ENCODE measurements at regions not wholly inside any gene's neighbourhood (a gene's known extent, or its start where the extent isn't known, plus 50 kb on each side); places are given as distances from the start of the nearest gene placed in this dataset.

DNA sequence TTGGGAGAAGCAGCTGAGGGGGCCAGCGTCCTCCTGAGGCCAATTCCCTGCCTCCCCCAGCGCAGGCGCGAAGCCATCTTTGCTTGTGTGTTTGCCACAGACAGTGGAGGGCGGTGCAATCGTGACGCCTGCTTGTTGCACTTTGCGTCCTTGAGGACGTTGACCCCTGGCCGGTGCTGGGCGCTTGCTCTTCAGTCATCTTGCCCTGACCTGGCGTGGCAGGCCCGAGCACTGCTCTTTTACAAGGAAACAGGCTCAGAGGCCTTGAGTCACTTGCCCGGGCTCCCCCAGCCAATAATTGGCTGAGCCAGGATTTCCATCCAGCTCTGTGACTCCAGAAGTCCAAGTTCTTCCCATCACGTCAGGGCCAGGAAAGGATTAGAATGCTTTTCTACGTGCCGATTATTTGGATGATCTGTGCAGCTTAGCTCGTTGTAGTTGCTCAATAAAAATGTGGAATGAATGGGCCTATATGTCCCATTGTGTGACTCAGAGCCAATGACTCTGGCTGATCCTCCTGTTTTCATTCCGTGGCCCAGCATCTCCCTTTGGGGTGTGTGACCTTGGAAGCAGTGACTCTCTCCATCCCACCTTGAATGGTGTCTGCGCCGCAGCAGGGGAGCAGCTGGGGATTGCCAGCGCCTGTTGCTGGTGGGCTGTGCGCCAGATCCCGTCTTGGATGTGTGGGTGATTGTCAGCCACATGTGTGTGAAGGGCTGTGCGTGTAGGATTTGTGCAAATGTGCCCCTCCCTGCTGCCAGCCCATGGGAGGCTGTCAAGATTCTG, 214.1 kb downstream of the SEC14L1 start:
- TF ChIP-seq, protein P1, sequence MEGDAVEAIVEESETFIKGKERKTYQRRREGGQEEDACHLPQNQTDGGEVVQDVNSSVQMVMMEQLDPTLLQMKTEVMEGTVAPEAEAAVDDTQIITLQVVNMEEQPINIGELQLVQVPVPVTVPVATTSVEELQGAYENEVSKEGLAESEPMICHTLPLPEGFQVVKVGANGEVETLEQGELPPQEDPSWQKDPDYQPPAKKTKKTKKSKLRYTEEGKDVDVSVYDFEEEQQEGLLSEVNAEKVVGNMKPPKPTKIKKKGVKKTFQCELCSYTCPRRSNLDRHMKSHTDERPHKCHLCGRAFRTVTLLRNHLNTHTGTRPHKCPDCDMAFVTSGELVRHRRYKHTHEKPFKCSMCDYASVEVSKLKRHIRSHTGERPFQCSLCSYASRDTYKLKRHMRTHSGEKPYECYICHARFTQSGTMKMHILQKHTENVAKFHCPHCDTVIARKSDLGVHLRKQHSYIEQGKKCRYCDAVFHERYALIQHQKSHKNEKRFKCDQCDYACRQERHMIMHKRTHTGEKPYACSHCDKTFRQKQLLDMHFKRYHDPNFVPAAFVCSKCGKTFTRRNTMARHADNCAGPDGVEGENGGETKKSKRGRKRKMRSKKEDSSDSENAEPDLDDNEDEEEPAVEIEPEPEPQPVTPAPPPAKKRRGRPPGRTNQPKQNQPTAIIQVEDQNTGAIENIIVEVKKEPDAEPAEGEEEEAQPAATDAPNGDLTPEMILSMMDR (IDR thresholded peaks at IDR 0.05): no peak
- TF ChIP-seq POLR2AphosphoS5 (IDR thresholded peaks at IDR 0.05) (peak in 2 of 3 donors; percentile 8 to 55), EP300 (IDR thresholded peaks at IDR 0.05) (no peak)

Data from stomach (tissue), 4 donors.